Parathyroid adenoma (tissue), 2 donors: ENCODE measurements at regions not wholly inside any gene's neighbourhood (a gene's known extent, or its start where the extent isn't known, plus 50 kb on each side); places are given as distances from the start of the nearest gene placed in this dataset.

Experiments
- H2AFZ ChIP-seq: fragments of 300-600 bp; sonication (generic); one replicate; pipeline ENCODE4 v1.7.0; 2017; ENCODE audit warnings: antibody characterized with exemption, mild to moderate bottlenecking
- H3K27ac ChIP-seq: fragments of 300-600 bp; sonication (generic); one replicate; pipeline ENCODE4 v1.7.0; 2017
- H3K27me3 ChIP-seq: fragments of 300-600 bp; sonication (generic); one replicate; pipeline ENCODE4 v1.7.0; 2017; ENCODE audit warnings: low read length; ENCODE audit not compliant: control insufficient read depth, insufficient read depth
- H3K36me3 ChIP-seq: fragments of 300-600 bp; sonication (generic); one replicate; pipeline ENCODE4 v1.7.0; 2017; ENCODE audit warnings: low read length; ENCODE audit not compliant: control insufficient read depth, insufficient read depth
- H3K4me1 ChIP-seq: fragments of 300-600 bp; sonication (generic); one replicate; pipeline ENCODE4 v1.7.0; 2017; ENCODE audit warnings: control low read depth
- H3K4me2 ChIP-seq: fragments of 300-600 bp; sonication (generic); one replicate; pipeline ENCODE4 v1.7.0; 2017; ENCODE audit warnings: low read length
- H3K4me3 ChIP-seq: fragments of 300-600 bp; sonication (generic); one replicate; pipeline ENCODE4 v1.7.0; 2017; ENCODE audit warnings: low read depth, low read length
- H3K79me2 ChIP-seq: fragments of 300-600 bp; sonication (generic); one replicate; pipeline ENCODE4 v1.7.0; 2017; ENCODE audit warnings: control low read depth
- H3K9ac ChIP-seq: fragments of 300-600 bp; sonication (generic); one replicate; pipeline ENCODE4 v1.7.0; 2017; ENCODE audit warnings: mild to moderate bottlenecking
- H3K9me3 ChIP-seq: fragments of 300-600 bp; sonication (generic); one replicate; pipeline ENCODE4 v1.7.0; 2017; ENCODE audit warnings: low read length; ENCODE audit not compliant: control insufficient read depth
- CTCF ChIP-seq: fragments of 300-600 bp; sonication (generic); IDR thresholded peaks from one replicate; pipeline ENCODE4 v1.7.0; 2017; ENCODE audit warnings: antibody characterized with exemption, mild to moderate bottlenecking
- donor health status: primary hyperparathyroidism.

GRCh38 chr19:29016926-29017760 is 195.8 kb downstream of the UQCRFS1 start:
- Histone ChIP-seq H3K9me3 (no peaks in the 10 kb centered on the region), H3K79me2 (no peaks in the 10 kb centered on the region), H3K4me2 (no peak overlapping the region), H3K4me3 (no peak overlapping the region), H3K27me3 (no peaks in the 10 kb centered on the region), H3K27ac (no peak overlapping the region), H3K4me1 (no peaks in the 10 kb centered on the region), H3K36me3 (no peaks in the 10 kb centered on the region), H3K9ac (no peak overlapping the region), H2AFZ (no peak overlapping the region)
- TF ChIP-seq CTCF: no peak

- TF ChIP-seq CTCF: no peak
- Histone ChIP-seq H2AFZ (no peak overlapping the region), H3K4me2 (no peak overlapping the region), H3K36me3 (no peaks in the 10 kb centered on the region), H3K4me1 (no peaks in the 10 kb centered on the region), H3K27ac (no peak overlapping the region), H3K4me3 (no peak overlapping the region), H3K27me3 (no peaks in the 10 kb centered on the region), H3K9me3 (no peaks in the 10 kb centered on the region), H3K9ac (no peak overlapping the region), H3K79me2 (no peaks in the 10 kb centered on the region)
Observed at GRCh38 chr19:29016353-29016752, 196.6 kb downstream of the UQCRFS1 start.

- no peaks in the 10 kb centered on the region for H3K4me1 ChIP-seq
- no peaks in the 10 kb centered on the region for H3K36me3 ChIP-seq
- H3K9ac ChIP-seq: no peak overlapping the region
- H2AFZ ChIP-seq: no peak overlapping the region
- H3K4me3 ChIP-seq: no peak overlapping the region
- H3K4me2 ChIP-seq: no peak overlapping the region
- no peak overlapping the region for H3K27ac ChIP-seq
- no peaks in the 10 kb centered on the region for H3K27me3 ChIP-seq
- H3K79me2 ChIP-seq: no peaks in the 10 kb centered on the region
- no peak for TF ChIP-seq CTCF
- H3K9me3 ChIP-seq: no peaks in the 10 kb centered on the region
Observed at GRCh38 chr19:29015569-29015968, 197.4 kb downstream of the UQCRFS1 start.

GRCh38 chr19:29014857-29015436 is 198.0 kb downstream of the UQCRFS1 start:
- no peaks in the 10 kb centered on the region for H3K36me3 ChIP-seq
- no peaks in the 10 kb centered on the region for H3K9me3 ChIP-seq
- no peaks in the 10 kb centered on the region for H3K27me3 ChIP-seq
- H2AFZ ChIP-seq: no peak overlapping the region
- H3K9ac ChIP-seq: no peak overlapping the region
- no peaks in the 10 kb centered on the region for H3K79me2 ChIP-seq
- no peak overlapping the region for H3K27ac ChIP-seq
- H3K4me2 ChIP-seq: no peak overlapping the region
- no peak for TF ChIP-seq CTCF
- H3K4me3 ChIP-seq: no peak overlapping the region
- no peaks in the 10 kb centered on the region for H3K4me1 ChIP-seq
